NCI-H187 treated with DMSO at 0.1 percent for 48 hours (cell line): ENCODE measurements at regions not wholly inside any gene's neighbourhood (a gene's known extent, or its start where the extent isn't known, plus 50 kb on each side); places are given as distances from the start of the nearest gene placed in this dataset.
"Not testable (repeated sequence)": the region's sequence is repeated elsewhere in the genome, so short reads cannot be mapped to it uniquely, and the experiment has no call there.

Source experiments
- DNase-seq: peaks from one replicate; lab custom pipeline; 2025; lab: John Stamatoyannopoulos, UW

DNA sequence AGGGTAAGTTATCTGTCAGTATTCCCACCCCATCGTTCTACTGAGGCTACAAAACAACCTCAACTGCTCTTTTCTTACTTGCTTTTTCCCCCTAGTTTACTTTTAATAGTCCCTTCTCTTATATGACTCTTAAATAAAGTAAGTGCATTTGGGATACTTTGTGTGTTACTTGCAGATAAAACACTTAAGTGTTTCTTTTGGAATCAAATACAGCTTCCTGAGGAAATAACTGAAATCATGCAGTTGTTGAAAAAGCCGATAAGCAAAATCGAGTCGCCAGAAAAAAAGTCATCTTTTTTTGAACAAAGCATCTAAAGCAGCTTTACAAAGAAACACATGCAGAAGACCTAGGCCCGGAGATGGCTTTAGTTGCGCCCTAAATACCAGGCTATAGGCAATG is 53.5 kb upstream of the EPB41L4A start:
- no peak for DNase-seq

- DNase-seq, result no peak
Measured at GRCh38 chr5:112473989-112474388, 54.9 kb upstream of the EPB41L4A start.

DNA sequence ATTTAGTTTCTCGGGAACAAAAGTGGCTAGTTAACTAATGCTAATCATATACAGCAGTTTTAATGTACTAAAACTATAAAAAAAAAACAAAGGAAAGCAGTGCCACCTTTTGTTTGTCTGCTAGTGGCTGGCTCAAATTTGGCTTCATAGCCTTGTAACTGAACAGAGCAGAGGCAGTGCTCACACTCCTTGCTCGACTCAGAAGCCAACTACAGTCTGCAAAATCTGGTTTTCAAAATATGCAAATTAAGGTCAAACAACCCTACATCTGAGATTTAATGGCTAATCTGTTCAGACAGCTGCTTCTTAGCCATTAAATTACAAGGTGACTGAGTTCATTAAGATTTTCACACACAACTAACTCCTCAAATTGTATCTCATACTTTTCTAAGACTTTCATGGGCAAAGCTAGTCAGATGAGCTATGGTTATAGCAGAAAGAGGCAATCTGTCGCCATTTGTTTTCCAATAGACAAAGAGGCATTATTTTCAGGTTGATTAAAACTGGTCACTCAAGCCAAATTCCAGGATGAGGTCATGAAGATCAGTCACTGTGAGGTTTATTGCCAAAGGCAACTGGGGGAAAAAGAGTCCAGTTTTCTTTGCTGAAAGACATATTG is 56.8 kb upstream of the EPB41L4A start:
- DNase-seq, result no peak

GRCh38 chr5:112479418-112479817 is 60.3 kb upstream of the EPB41L4A start:
- no peak for DNase-seq

GRCh38 chr5:112480501-112480900 is 61.4 kb upstream of the EPB41L4A start:
- no peak for DNase-seq

GRCh38 chr5:112483704-112484103 is 64.6 kb upstream of the EPB41L4A start:
- DNase-seq, result no peak

- DNase-seq, result no peak
Measured at GRCh38 chr5:112485934-112486355, 66.9 kb upstream of the EPB41L4A start.

DNA sequence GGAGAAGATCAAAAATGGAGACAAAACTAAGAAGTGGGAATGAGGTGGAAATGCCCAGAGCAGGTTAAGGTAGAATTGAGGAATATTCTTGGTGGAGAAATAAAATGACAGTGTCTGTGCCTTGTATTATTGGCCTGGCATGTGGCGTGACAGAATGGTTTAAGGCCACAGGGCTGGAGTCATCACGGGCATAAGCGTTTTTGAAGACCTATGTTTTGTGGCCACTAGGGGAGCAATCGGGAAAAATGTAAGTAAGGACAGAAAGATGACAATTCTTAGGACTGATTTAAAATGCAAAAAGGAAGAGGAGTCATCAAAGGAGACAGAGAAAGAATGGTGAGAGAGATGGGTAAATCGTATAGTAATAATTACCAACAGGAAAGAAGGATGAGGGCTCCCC is 72.2 kb upstream of the EPB41L4A start:
- no peak for DNase-seq

DNA sequence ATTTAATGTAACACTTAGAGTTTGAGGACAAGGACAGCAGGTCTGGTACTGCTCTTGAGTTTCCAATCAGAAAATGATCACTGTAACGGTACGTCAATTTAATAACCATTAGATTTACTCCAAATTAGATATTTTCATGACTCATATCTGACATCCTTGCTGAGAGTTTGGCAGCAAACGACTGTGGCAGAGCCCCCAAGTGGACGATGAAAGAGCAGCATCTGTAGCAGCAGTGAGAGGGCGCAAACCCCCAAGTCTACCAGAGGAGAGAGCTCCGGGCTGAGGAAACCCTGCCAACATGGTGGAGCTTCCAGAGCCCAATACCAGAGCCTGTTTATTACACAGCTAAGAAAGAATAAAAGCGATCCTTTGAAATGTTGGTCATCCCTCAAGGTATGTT is 73.2 kb upstream of the EPB41L4A start:
- no peak for DNase-seq

DNA sequence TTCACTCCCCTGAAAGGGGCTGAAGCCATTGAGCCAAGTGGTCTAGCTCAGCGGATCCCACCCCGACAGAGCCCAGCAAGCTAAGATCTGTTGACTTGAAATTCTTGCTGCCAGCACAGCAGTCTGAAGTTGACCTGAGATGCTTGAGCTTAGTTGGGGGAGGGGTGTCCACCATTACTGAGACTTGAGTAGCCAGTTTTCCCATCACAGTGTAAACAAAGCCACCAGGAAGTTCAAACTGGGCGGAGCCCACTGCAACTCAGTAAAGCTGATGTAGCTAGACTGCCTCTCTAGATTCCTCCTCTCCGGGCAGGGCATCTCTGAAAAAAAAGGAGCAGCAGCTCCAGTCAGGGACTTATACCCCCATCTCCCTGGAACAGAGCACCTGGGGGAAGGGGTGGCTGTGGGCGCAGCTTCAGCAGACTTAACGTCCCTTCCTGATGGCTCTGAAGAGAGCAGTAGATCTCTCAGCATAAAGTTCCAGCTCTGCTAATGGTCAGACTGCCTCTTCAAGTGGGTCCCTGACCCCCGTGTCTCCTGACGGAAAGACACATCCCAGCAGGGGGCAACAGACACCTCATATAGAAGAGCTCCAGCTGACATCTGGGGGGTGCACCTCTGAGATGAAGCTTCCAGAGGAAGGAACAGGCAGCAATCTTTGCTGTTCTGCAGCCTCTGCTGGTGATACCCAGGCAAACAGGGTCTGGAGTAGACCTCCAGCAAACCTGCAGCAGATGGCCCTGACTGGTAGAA is 84.8 kb upstream of the EPB41L4A start:
- not testable (repeated sequence) for DNase-seq

GRCh38 chr5:112509097-112509496 is 90.0 kb upstream of the EPB41L4A start:
- not testable (repeated sequence) for DNase-seq

DNA sequence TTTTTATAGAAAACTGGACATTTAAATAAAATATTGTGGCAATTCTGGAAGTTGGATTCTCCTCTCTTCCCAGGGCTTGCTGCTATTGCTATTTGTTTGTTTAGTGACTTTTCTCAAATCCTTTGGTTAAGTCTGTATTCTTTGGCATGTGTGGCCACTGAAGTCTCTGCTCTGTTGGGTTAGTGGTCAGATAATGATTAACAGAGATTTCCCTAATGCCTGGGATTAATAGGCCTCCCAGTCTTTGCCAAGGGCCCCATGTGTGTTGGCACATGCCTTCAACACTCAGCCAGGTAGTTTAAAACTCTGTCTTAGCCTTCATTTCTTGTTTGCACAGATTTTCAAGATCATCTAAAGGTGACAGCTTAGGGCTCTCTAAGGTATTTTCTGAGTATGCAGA is 92.8 kb upstream of the EPB41L4A start:
- DNase-seq, result no peak

GRCh38 chr5:112512901-112513300 is 93.8 kb upstream of the EPB41L4A start:
- no peak for DNase-seq

DNA sequence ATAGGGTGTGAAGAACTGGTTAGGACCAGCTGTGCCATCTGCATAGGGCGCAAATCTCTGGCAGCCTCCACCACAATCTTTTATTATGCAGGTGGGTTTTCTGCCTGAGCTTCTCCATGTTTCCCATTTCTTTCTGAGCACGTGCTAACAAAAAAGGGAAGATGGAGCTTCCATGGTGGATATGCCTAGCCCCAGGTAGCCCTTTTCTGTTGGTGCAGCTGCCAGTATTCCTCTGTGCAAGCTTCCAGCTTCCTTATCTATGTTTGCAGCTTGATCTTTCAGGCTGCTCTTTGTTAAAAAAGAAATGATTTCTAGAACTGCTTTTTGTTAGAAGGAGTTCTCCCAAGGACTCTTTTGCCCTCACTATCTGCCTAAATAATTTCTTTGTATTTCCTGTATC is 95.0 kb upstream of the EPB41L4A start:
- DNase-seq, result no peak

DNA sequence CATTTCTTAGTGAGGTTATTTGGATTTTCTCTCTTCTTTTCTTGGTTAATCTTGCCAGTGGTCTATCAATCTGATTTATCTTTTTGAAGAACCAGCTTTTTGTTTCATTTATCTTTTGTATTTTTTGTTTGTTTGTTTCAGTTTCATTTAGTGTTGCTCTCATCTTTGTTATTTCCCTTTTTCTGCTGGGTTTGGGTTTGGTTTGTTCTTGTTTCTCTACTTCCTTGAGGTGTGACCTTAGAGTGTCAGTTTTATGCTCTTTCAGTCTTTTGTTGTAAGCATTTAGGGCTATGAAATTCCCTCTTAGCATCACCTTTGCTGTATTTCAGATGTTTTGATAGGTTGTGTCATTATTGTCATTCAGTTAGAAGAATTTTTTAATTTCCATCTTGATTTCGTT is 101.4 kb upstream of the EPB41L4A start:
- DNase-seq, result not testable (repeated sequence)

GRCh38 chr5:112522891-112523673 is 104.0 kb upstream of the EPB41L4A start:
- DNase-seq, result not testable (repeated sequence)

DNA sequence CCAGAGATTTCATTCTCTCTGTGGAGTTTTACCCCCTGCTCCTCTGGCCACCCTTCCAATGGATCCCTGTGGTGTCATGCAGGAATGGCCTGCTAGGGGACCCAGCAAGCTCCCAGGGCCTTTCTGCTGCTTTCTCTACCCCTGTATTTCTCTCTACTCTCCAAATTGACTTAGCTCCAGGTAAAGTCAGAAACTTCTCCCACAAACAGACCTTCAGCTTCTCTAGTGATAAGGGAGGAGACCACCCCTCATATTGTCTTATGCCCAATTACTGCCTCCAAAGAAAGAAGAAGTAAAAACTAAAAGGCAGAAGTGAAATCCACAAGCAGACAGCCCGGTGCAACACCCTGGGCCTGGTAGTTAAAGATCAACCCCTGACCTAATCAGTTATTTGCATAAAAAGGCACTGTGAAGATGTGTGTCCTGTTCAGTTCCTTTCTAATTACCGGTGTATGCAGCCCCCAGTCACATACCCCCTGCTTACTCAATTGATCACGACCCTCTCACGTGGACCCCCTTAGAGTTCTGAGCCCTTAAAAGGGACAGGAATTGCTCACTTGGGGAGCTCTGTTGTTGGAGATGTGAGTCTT is 104.7 kb upstream of the EPB41L4A start:
- DNase-seq, result not testable (repeated sequence)

- DNase-seq, result no peak
Measured at GRCh38 chr5:112525217-112525616, 106.1 kb upstream of the EPB41L4A start.

DNA sequence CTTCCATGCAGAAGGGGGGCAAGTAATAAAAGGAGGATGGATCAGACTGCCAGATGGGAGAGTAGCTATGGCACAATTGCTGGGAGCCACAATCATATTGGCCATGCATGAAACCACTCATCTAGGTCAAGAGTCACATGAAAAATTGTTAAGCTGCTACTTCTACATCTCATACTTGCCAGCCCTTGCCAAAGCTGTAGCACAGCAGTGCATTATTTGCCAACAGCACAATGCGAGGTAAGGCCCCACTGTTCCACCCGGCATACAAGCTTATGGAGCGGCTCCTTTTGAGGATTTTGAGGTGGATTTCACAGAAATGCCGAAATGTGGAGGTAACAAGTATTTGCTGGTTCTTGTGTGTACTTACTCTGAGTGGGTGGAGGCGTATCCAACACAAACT is 109.9 kb upstream of the EPB41L4A start:
- no peak for DNase-seq

- DNase-seq, result no peak
Measured at GRCh38 chr5:112529525-112529924, 110.4 kb upstream of the EPB41L4A start.

GRCh38 chr5:112532654-112533360 is 113.7 kb upstream of the EPB41L4A start:
- no peak for DNase-seq

GRCh38 chr5:112533362-112533761 is 114.3 kb upstream of the EPB41L4A start:
- DNase-seq, result no peak
